PC-9 (cell line): ENCODE measurements at regions not wholly inside any gene's neighbourhood (a gene's known extent, or its start where the extent isn't known, plus 50 kb on each side); places are given as distances from the start of the nearest gene placed in this dataset.

Source experiments
- BruUV-seq: library from RNA; stranded (reverse); fragments of 400-500 nt; replicated peaks from 2 replicates; lab custom pipeline; 2021; lab: Mats Ljungman, UMichigan
- CTCF ChIA-PET: fragments of 300-600 bp; sonication (Branson Sonifier 250); formaldehyde crosslinking; loops from one replicate; lab custom pipeline; 2022; ENCODE audit warnings: antibody characterized with exemption; lab: Charles Lee
- POLR2A ChIA-PET: fragments of 300-600 bp; sonication (Branson Sonifier 250); formaldehyde crosslinking; loops from one replicate; lab custom pipeline; 2022; ENCODE audit warnings: antibody characterized with exemption; ENCODE audit not compliant: unreplicated experiment; lab: Charles Lee
- DNase-seq, 2 experiments: peaks; one replicate each; pipeline versions ENCODE4 v3.0.0 to v3.0.0-alpha.2; 2015 to 2022; ENCODE audit warnings: mixed read lengths in 1 of 2
- H2AFZ ChIP-seq: fragments of 200-600 bp; sonication (generic); 2 replicates; pipeline ENCODE4 v1.8.1; 2017; ENCODE audit warnings: antibody characterized with exemption
- H3F3A ChIP-seq: fragments of 200-600 bp; sonication (generic); 2 replicates; pipeline ENCODE4 v1.8.1; 2017; ENCODE audit warnings: antibody characterized with exemption, mild to moderate bottlenecking, low read depth; ENCODE audit not compliant: insufficient read depth
- H3K27ac ChIP-seq: fragments of 200-600 bp; sonication (generic); 2 replicates; pipeline ENCODE4 v1.6.1; 2016; ENCODE audit warnings: mixed run types
- H3K27me3 ChIP-seq: fragments of 200-600 bp; sonication (generic); 2 replicates; pipeline ENCODE4 v1.6.1; 2016; ENCODE audit warnings: low read depth, mixed run types; ENCODE audit not compliant: insufficient read depth
- H3K36me3 ChIP-seq: fragments of 200-600 bp; sonication (generic); 2 replicates; pipeline ENCODE4 v1.6.1; 2016; ENCODE audit warnings: low read depth, mixed run types
- H3K4me1 ChIP-seq: fragments of 200-600 bp; sonication (generic); replicated peaks from 2 replicates; pipeline ENCODE4 v1.6.1; 2016; ENCODE audit warnings: mixed run types; ENCODE audit not compliant: insufficient read depth
- H3K4me2 ChIP-seq: fragments of 200-600 bp; sonication (generic); 2 replicates; pipeline ENCODE4 v1.6.1; 2017; ENCODE audit warnings: mixed run types
- H3K4me3 ChIP-seq: fragments of 200-600 bp; sonication (generic); 2 replicates; pipeline ENCODE4 v1.6.1; 2016; ENCODE audit warnings: mixed run types
- H3K79me2 ChIP-seq: fragments of 200-600 bp; sonication (generic); 2 replicates; pipeline ENCODE4 v1.6.1; 2017; ENCODE audit warnings: low read depth, mixed run types
- H3K9me2 ChIP-seq: fragments of 200-600 bp; sonication (generic); 2 replicates; pipeline ENCODE4 v1.8.1; 2017; ENCODE audit warnings: mild to moderate bottlenecking; ENCODE audit not compliant: insufficient read depth
- H3K9me3 ChIP-seq: fragments of 200-600 bp; sonication (generic); 2 replicates; pipeline ENCODE4 v1.8.1; 2016; ENCODE audit warnings: low read depth; ENCODE audit not compliant: insufficient read depth
- H4K20me1 ChIP-seq: fragments of 200-600 bp; sonication (generic); 2 replicates; pipeline ENCODE4 v1.8.1; 2017; ENCODE audit not compliant: insufficient read depth
- EZH2 ChIP-seq: fragments of 200-600 bp; sonication (generic); IDR thresholded peaks from 2 replicates; pipeline ENCODE4 v1.8.0; 2017; ENCODE audit warnings: antibody characterized with exemption, low read depth
- intact Hi-C: fragments of 100-400 bp; cut with micrococcal nuclease; formaldehyde crosslinking; loops from one replicate; pipeline ENCODE4 v1.10.0; 2022; ENCODE audit not compliant: unreplicated experiment
- TF ChIP-seq, protein P1 (sequence below): fragments of 200-600 bp; sonication (generic); conservative IDR thresholded peaks from 2 replicates; pipeline ENCODE4 v1.6.1; 2017; ENCODE audit warnings: mixed run types, antibody characterized with exemption, mild to moderate bottlenecking, moderate library complexity

DNA sequence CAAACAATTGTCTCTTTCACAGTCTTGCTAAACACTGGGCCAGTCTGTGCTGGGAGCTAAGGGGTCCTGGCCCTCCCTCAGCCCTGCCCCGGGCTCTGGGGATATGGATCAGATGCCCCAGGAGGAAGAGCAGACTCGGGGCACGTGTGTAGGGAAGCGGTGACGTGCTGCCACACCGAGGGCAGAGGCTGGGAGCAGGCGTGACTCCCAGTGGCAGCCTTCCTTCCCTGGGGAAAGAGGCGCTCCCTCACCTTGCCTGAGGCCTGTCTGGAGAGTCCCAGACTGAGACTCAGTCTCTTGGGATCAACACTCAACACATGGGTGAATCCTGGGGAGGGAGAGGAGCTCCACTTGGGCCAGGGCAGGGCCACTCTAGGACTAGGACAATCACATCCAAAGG lies 54.1 kb upstream of the GRIP2 start:
- intact Hi-C loops = no loop called here
- Histone ChIP-seq H3K9me2 (no peaks in the 10 kb centered on the region), H3K36me3 (no peaks in the 10 kb centered on the region), H3K27ac (no peak overlapping the region), H3K27me3 (peaks cover 96% of the 10 kb centered on the region), H2AFZ (no peak overlapping the region), H3F3A (no peaks in the 10 kb centered on the region), H4K20me1 (peaks cover 3% of the 10 kb centered on the region; the same call in 1 of the 2 replicates), H3K4me3 (no peak overlapping the region), H3K4me2 (no peak overlapping the region), H3K79me2 (no peaks in the 10 kb centered on the region), H3K9me3 (no peaks in the 10 kb centered on the region), H3K4me1 (no peaks in the 10 kb centered on the region)
- DNase-seq = no peak
- CTCF ChIA-PET = no interaction called here
- POLR2A ChIA-PET = no interaction called here
- no peak for TF ChIP-seq EZH2
- TF ChIP-seq, protein P1, sequence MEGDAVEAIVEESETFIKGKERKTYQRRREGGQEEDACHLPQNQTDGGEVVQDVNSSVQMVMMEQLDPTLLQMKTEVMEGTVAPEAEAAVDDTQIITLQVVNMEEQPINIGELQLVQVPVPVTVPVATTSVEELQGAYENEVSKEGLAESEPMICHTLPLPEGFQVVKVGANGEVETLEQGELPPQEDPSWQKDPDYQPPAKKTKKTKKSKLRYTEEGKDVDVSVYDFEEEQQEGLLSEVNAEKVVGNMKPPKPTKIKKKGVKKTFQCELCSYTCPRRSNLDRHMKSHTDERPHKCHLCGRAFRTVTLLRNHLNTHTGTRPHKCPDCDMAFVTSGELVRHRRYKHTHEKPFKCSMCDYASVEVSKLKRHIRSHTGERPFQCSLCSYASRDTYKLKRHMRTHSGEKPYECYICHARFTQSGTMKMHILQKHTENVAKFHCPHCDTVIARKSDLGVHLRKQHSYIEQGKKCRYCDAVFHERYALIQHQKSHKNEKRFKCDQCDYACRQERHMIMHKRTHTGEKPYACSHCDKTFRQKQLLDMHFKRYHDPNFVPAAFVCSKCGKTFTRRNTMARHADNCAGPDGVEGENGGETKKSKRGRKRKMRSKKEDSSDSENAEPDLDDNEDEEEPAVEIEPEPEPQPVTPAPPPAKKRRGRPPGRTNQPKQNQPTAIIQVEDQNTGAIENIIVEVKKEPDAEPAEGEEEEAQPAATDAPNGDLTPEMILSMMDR = no peak
- no TSS peak for BruUV-seq

- no peak for TF ChIP-seq EZH2
- TF ChIP-seq, protein P1 = no peak
- no peaks in the 10 kb centered on the region for H3K79me2 ChIP-seq
- H4K20me1 ChIP-seq = peaks cover 8% of the 10 kb centered on the region; the same call in 1 of the 2 replicates
- H3K9me2 ChIP-seq = no peaks in the 10 kb centered on the region
- ChIA-PET CTCF (no interaction called here), POLR2A (no interaction called here)
- no peaks in the 10 kb centered on the region for H3K4me1 ChIP-seq
- H3K9me3 ChIP-seq = no peaks in the 10 kb centered on the region
- no peak overlapping the region for H3K4me3 ChIP-seq
- peaks cover 92% of the 10 kb centered on the region for H3K27me3 ChIP-seq
- H3F3A ChIP-seq = no peaks in the 10 kb centered on the region
- no peak for DNase-seq
- intact Hi-C loops = no loop called here
- no peaks in the 10 kb centered on the region for H3K36me3 ChIP-seq
- no peak overlapping the region for H2AFZ ChIP-seq
- BruUV-seq = no TSS peak
- H3K4me2 ChIP-seq = no peak overlapping the region
- H3K27ac ChIP-seq = no peak overlapping the region
Observed at GRCh38 chr3:14595561-14595960, 55.4 kb upstream of the GRIP2 start.

- H3K4me1 ChIP-seq = no peaks in the 10 kb centered on the region
- no peaks in the 10 kb centered on the region for H3F3A ChIP-seq
- H4K20me1 ChIP-seq = peaks cover 8% of the 10 kb centered on the region; the same call in 1 of the 2 replicates
- TF ChIP-seq, protein P1 = no peak
- no peak for TF ChIP-seq EZH2
- H3K27me3 ChIP-seq = peaks cover 92% of the 10 kb centered on the region
- no peak for DNase-seq
- H3K27ac ChIP-seq = no peak overlapping the region
- ChIA-PET CTCF (no interaction called here), POLR2A (no interaction called here)
- intact Hi-C loops = no loop called here
- no peaks in the 10 kb centered on the region for H3K9me3 ChIP-seq
- no peak overlapping the region for H3K4me2 ChIP-seq
- H3K79me2 ChIP-seq = no peaks in the 10 kb centered on the region
- no peak overlapping the region for H2AFZ ChIP-seq
- no TSS peak for BruUV-seq
- no peaks in the 10 kb centered on the region for H3K9me2 ChIP-seq
- no peak overlapping the region for H3K4me3 ChIP-seq
- H3K36me3 ChIP-seq = no peaks in the 10 kb centered on the region
Observed at GRCh38 chr3:14597266-14597665, 54.3 kb upstream of the CCDC174 start.
